K562 (cell line): ENCODE measurements at regions not wholly inside any gene's neighbourhood (a gene's known extent, or its start where the extent isn't known, plus 50 kb on each side); places are given as distances from the start of the nearest gene placed in this dataset.

ENCODE experiments used
- ATAC-seq: fragments of 200-7000 bp; cut with Tn5 transposase; 3 replicates; pipeline ENCODE4 v1.9.1; 2020; ENCODE audit warnings: moderate library complexity
- BruUV-seq: library from RNA; stranded (reverse); fragments of 400-500 nt; replicated peaks from 2 replicates; lab custom pipeline; 2021; lab: Mats Ljungman, UMichigan
- CTCF ChIA-PET: fragments of 300-600 bp; formaldehyde crosslinking; extraction: SDS; loops from one replicate; lab custom pipeline; 2021; ENCODE audit warnings: low intra/inter-chr PET ratio; lab: Yijun Ruan, JAX
- POLR2A ChIA-PET: fragments of 300-600, 350-650 bp; sonication (Branson Sonifier 250); formaldehyde crosslinking; extraction: SDS; loops from one replicate; lab custom pipeline; 2021; ENCODE audit warnings: antibody characterized with exemption, inconsistent platforms; lab: Yijun Ruan, JAX
- DNase-seq, 4 experiments: peaks; one replicate each; pipeline versions ENCODE4 v3.0.0 to v3.0.0-alpha.2; 2011 to 2018; ENCODE audit warnings: low spot score in 3 of 4, mixed read lengths in 3 of 4; ENCODE audit errors: extremely low read depth in 1 of 4
- FAIRE-seq: peaks from 2 replicates; lab custom pipeline; 2011; peaks lifted over from hg19 to GRCh38; lab: Jason Lieb, UNC
- H2AFZ ChIP-seq: 2 replicates; pipeline ENCODE4 v1.6.0; 2011; ENCODE audit warnings: low read depth, low read length, control low read depth, inconsistent platforms
- H3K27ac ChIP-seq: fragments of 200-600 bp; 3 replicates; pipeline ENCODE4 v1.8.0; 2011; ENCODE audit warnings: low read depth, mild to moderate bottlenecking, control low read depth, inconsistent platforms, low read length, moderate library complexity, mixed read lengths; ENCODE audit errors: extremely low read depth
- H3K27me3 ChIP-seq, 2 experiments: fragments of 300-600 bp in 1 of 2; 2 replicates in 1 of 2; 3 replicates in 1 of 2; pipeline versions ENCODE4 v1.6.0 to v1.8.0; 2011; ENCODE audit warnings: inconsistent platforms in 2 of 2, low read length in 2 of 2, mild to moderate bottlenecking in 1 of 2, mixed read lengths in 1 of 2, moderate library complexity in 1 of 2; ENCODE audit not compliant: control insufficient read depth in 2 of 2, insufficient read depth in 2 of 2
- H3K36me3 ChIP-seq: fragments of 300-600 bp; 3 replicates; pipeline ENCODE4 v1.8.0; 2011; ENCODE audit warnings: mild to moderate bottlenecking, low read length, inconsistent platforms; ENCODE audit not compliant: control insufficient read depth, insufficient read depth
- H3K4me1 ChIP-seq, 2 experiments: fragments of 200-600 bp in 1 of 2; replicated peaks in 1 of 2; 2 replicates in 1 of 2; 3 replicates in 1 of 2; pipeline versions ENCODE4 v1.5.1 to v1.8.0; 2011; ENCODE audit warnings: inconsistent platforms in 2 of 2, low read length in 2 of 2, mild to moderate bottlenecking in 1 of 2, mixed read lengths in 1 of 2, moderate library complexity in 1 of 2; ENCODE audit not compliant: control insufficient read depth in 2 of 2, insufficient read depth in 2 of 2
- H3K4me2 ChIP-seq: 2 replicates; pipeline ENCODE4 v1.6.1; 2011; ENCODE audit warnings: low read length, control low read depth, inconsistent platforms, mixed read lengths; ENCODE audit not compliant: insufficient read depth
- H3K4me3 ChIP-seq: fragments of 200-600 bp; sonication (generic), shearing (Covaris generic); 2 replicates; pipeline ENCODE4 v1.5.1; 2016; ENCODE audit warnings: control low read depth, inconsistent platforms
- H3K79me2 ChIP-seq: fragments of 200-600 bp; 3 replicates; pipeline ENCODE4 v1.8.0; 2011; ENCODE audit warnings: low read length, inconsistent platforms; ENCODE audit not compliant: control insufficient read depth, insufficient read depth
- H3K9ac ChIP-seq, 2 experiments: 2 replicates each; pipeline versions ENCODE4 v1.6.0 to v1.6.1; 2011; ENCODE audit warnings: low read depth in 2 of 2, low read length in 2 of 2, control low read depth in 1 of 2, inconsistent platforms in 1 of 2, mild to moderate bottlenecking in 1 of 2, mixed read lengths in 1 of 2; ENCODE audit not compliant: insufficient read depth in 1 of 2
- H3K9me1 ChIP-seq: one replicate; pipeline ENCODE4 v1.6.0; 2011; ENCODE audit warnings: inconsistent platforms, mild to moderate bottlenecking, low read length, moderate library complexity; ENCODE audit not compliant: control insufficient read depth, insufficient read depth
- H3K9me3 ChIP-seq: replicated peaks from 2 replicates; pipeline ENCODE4 v1.5.1; 2011; ENCODE audit warnings: low read depth, low read length, inconsistent platforms; ENCODE audit not compliant: control insufficient read depth, insufficient read depth
- H4K20me1 ChIP-seq: replicated peaks from 2 replicates; pipeline ENCODE4 v1.6.1; 2011; ENCODE audit warnings: low read length, inconsistent platforms, mixed read lengths; ENCODE audit not compliant: control insufficient read depth, insufficient read depth
- MITF ChIP-seq: IDR thresholded peaks from 2 replicates; pipeline ENCODE4 v1.6.1; 2014; ENCODE audit warnings: antibody characterized with exemption
- SNRNP70 ChIP-seq: fragments of 200-400 bp; formaldehyde crosslinking; optimal IDR thresholded peaks from 2 replicates; pipeline ENCODE3; 2017; ENCODE audit warnings: low read depth, low read length
- ZBTB5 ChIP-seq: fragments of 450-650 bp; IDR thresholded peaks from 2 replicates; pipeline ENCODE4 v1.6.1; 2017; ENCODE audit warnings: antibody characterized with exemption
- ZNF212 ChIP-seq: fragments of 450-650 bp; formaldehyde crosslinking; IDR thresholded peaks from 2 replicates; pipeline ENCODE4 v1.4.0; 2020; ENCODE audit warnings: mild to moderate bottlenecking
- ZNF507 ChIP-seq: conservative IDR thresholded peaks from 2 replicates; pipeline ENCODE4 v1.6.1; 2017; ENCODE audit warnings: missing genetic modification characterization, missing compliant biosample characterization
- ZNF699 ChIP-seq: fragments of 250-450 bp; sonication (Bioruptor Pico); IDR thresholded peaks from 2 replicates; pipeline ENCODE4 v1.8.0; 2021; ENCODE audit warnings: mild to moderate bottlenecking, moderate library complexity; ENCODE audit not compliant: insufficient replicate concordance
- WGBS: fragments of 100-300 bp; shearing (Covaris generic); methylation state at CpG from one replicate; pipeline ENCODE4 v1.1.6; 2016; ENCODE audit warnings: low coverage, mixed read lengths; ENCODE audit not compliant: insufficient coverage; ENCODE audit errors: missing lambda C conversion rate; 5-methylcytosine and 5-hydroxymethylcytosine counted together
- in situ Hi-C: fragments of 300-500 bp; cut with MboI; formaldehyde crosslinking; loops from 4 replicates; pipeline ENCODE4 v1.15.0; 2018; ENCODE audit warnings: inconsistent platforms, mixed read lengths
- intact Hi-C: fragments of 100-400 bp; cut with micrococcal nuclease; formaldehyde crosslinking; loops from 2 replicates; pipeline ENCODE4 v1.14.2; 2022

DNA sequence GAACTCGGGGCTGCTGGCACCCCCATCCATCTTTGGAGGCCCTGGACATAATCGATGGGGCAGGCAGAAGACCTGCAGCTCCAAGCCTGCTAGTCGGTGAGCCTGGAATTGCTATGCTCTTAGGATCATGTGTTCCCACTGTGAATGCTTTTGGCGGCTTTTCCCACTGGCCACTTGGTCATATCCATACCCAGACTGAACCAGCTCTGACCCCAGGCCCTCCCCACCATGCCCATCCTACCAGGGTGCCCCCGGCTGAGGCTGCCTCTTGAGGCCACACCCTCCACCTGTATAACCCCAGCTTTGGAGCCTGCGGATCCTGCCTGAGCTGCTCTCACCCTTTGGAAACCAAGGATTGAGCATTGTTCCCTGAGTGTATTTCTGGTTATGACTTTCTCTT, 113.5 kb downstream of the TENT4A start:
- H4K20me1 ChIP-seq: no peaks in the 10 kb centered on the region
- intact Hi-C loops (no loop called here), in situ Hi-C loops (loop anchor here (10.0 kb wide), 1 partner anchor 928 kb away; no protein-coding TSS in a partner anchor)
- no TSS peak for BruUV-seq
- peaks cover 0 to 4% of the 10 kb centered on the region in 2 experiments; a peak in 1 of 5 replicates for H3K4me1 ChIP-seq
- no peak for TF ChIP-seq ZNF507
- TF ChIP-seq ZNF212 (CRISPR knock-in tag): no peak
- TF ChIP-seq MITF: no peak
- no peak for TF ChIP-seq SNRNP70
- TF ChIP-seq ZNF699 (CRISPR knock-in tag): no peak
- no peak for TF ChIP-seq ZBTB5
- CTCF ChIA-PET: no interaction called here
- no peak overlapping the region for H3K9ac ChIP-seq
- POLR2A ChIA-PET: interaction anchor here (0.6 kb wide), 1 partner anchor 453 kb away, joined by 4 read pairs; no protein-coding TSS in a partner anchor
- no peak overlapping the region for H3K27ac ChIP-seq
- DNase-seq (no peak), FAIRE-seq (no peak), ATAC-seq (no peak)
- 0% methylated on average over 6 of the region's 6 CpGs for WGBS
- H3K79me2 ChIP-seq: no peaks in the 10 kb centered on the region
- no peaks in the 10 kb centered on the region for H3K36me3 ChIP-seq
- no peak overlapping the region for H2AFZ ChIP-seq
- peaks cover 0 to 6% of the 10 kb centered on the region in 2 experiments; a peak in 1 of 5 replicates for H3K27me3 ChIP-seq
- no peaks in the 10 kb centered on the region for H3K9me1 ChIP-seq
- no peak overlapping the region for H3K4me3 ChIP-seq
- H3K4me2 ChIP-seq: no peak overlapping the region
- H3K9me3 ChIP-seq: peaks cover 4% of the 10 kb centered on the region
